ENCODE measurements at regions not wholly inside any gene's neighbourhood (a gene's known extent, or its start where the extent isn't known, plus 50 kb on each side); places are given as distances from the start of the nearest gene placed in this dataset.

DNA sequence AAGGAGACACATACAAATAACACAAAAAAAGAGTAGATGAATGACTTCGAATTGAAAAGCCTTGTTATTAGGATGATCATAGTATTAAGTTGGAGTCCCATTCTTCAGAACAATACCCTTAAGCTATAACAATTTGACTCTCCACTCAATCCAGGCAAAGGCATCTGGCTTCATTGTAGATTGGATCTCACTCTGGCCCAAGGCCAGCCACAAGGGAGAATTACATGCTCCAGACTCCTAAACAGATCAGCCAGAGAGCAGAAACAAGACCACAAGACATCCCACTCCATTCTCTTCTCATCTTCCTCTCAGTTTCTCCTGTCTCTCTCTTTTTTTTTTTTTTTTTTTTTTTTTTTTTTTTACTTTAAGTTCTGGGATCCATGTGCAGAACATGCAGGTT lies 213.9 kb downstream of the DHX15 start:
- FAIRE-seq (no peak), DNase-seq (ENCODE audit: low read depth in 1 of 2, low spot score in 2 of 2) (no peak)
- Histone ChIP-seq H4K91ac (replicated peaks; ENCODE audit: insufficient read length, low read length) (no peak overlapping the region), H3K14ac (ENCODE audit: insufficient read length) (no peak overlapping the region), H3K4me2 (ENCODE audit: insufficient read depth in 1 of 2, low read depth in 2 of 2, low read length in 2 of 2) (no peak overlapping the region), H3K27me3 (replicated peaks in 1 of 4; ENCODE audit: control insufficient read depth in 3 of 4, extremely low read depth in 1 of 4, insufficient read depth in 3 of 4, low read length in 3 of 4) (peaks cover 0 to 6% (median 2%) of the 10 kb centered on the region in 4 experiments; a peak in 1 of 7 replicates), H2BK120ac (replicated peaks; ENCODE audit: low read depth, low read length) (no peak overlapping the region), H3K23ac (ENCODE audit: insufficient read length) (no peak overlapping the region), H3K9ac (replicated peaks in 1 of 4; ENCODE audit: extremely low read depth in 1 of 4, low read depth in 3 of 4, low read length in 3 of 4) (no peak overlapping the region), H3K79me1 (ENCODE audit: low read depth, low read length) (no peaks in the 10 kb centered on the region), H2BK20ac (ENCODE audit: low read length) (no peak overlapping the region), H3K56ac (replicated peaks; ENCODE audit: insufficient read length, low read depth, low read length) (no peak overlapping the region), H3K23me2 (ENCODE audit: low read depth, low read length) (no peaks in the 10 kb centered on the region), H2BK15ac (ENCODE audit: low read length) (no peak overlapping the region), H3K4ac (replicated peaks; ENCODE audit: insufficient read length, low read depth, low read length) (no peak overlapping the region), H3K4me1 (replicated peaks in 1 of 4; ENCODE audit: control insufficient read depth in 3 of 4, insufficient read depth in 4 of 4, low read length in 3 of 4) (no peaks in the 10 kb centered on the region), H3K4me3 (ENCODE audit: extremely low read depth in 1 of 4, insufficient read depth in 2 of 4, low read depth in 3 of 4, low read length in 4 of 4) (no peak overlapping the region), H2AFZ (ENCODE audit: low read length) (no peak overlapping the region), H3K9me3 (ENCODE audit: insufficient read depth in 2 of 2, low read depth in 1 of 2, low read length in 1 of 2) (no peaks in the 10 kb centered on the region), H3K18ac (ENCODE audit: extremely low read depth, low read length) (no peak overlapping the region), H3K79me2 (ENCODE audit: control insufficient read depth in 1 of 2, insufficient read depth in 2 of 2, low read length in 2 of 2) (no peaks in the 10 kb centered on the region), H4K20me1 (replicated peaks in 1 of 2; ENCODE audit: control insufficient read depth in 1 of 2, insufficient read depth in 2 of 2, low read length in 2 of 2) (no peaks in the 10 kb centered on the region), H3K27ac (ENCODE audit: low read depth, low read length) (no peak overlapping the region), H3K36me3 (ENCODE audit: control insufficient read depth in 2 of 4, insufficient read depth in 4 of 4, low read length in 3 of 4) (no peaks in the 10 kb centered on the region), H2BK12ac (ENCODE audit: low read depth, low read length) (no peak overlapping the region), H2BK5ac (ENCODE audit: low read depth, low read length) (no peak overlapping the region), H4K8ac (ENCODE audit: extremely low read depth, insufficient read depth, low read length) (no peak overlapping the region), H4K5ac (ENCODE audit: insufficient read length, low read depth, low read length) (no peak overlapping the region), H2AK5ac (ENCODE audit: low read depth, low read length) (no peak overlapping the region)
- ChIA-PET POLR2A (ENCODE audit: partially characterized antibody) (no interaction called here), CTCF (ENCODE audit: partially characterized antibody) (interaction anchor here (2.5 kb wide), 1 partner anchor 21 kb away, joined by 8 read pairs; no protein-coding TSS in a partner anchor)
- TF ChIP-seq, protein P1, sequence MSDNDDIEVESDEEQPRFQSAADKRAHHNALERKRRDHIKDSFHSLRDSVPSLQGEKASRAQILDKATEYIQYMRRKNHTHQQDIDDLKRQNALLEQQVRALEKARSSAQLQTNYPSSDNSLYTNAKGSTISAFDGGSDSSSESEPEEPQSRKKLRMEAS (IDR thresholded peaks at IDR 0.05): no peak
- TF ChIP-seq CBX5 (IDR thresholded peaks at IDR 0.05; ENCODE audit: low read depth, low read length) (no peak), HDAC6 (IDR thresholded peaks at IDR 0.05; ENCODE audit: low read depth, low read length) (no peak), TAF1 (IDR thresholded peaks at IDR 0.05; ENCODE audit: low read depth, low read length) (no peak), HDAC2 (IDR thresholded peaks at IDR 0.05; ENCODE audit: borderline replicate concordance in 1 of 2, low read depth in 2 of 2, low read length in 2 of 2) (no peak), CHD1 (IDR thresholded peaks at IDR 0.05; ENCODE audit: low read depth, low read length) (no peak), YY1 (IDR thresholded peaks at IDR 0.05; ENCODE audit: low read depth, low read length) (no peak), FOSL1 (IDR thresholded peaks at IDR 0.05; ENCODE audit: insufficient read depth, low read depth, low read length) (no peak), CTBP2 (IDR thresholded peaks at IDR 0.05; ENCODE audit: borderline replicate concordance, insufficient read depth, insufficient read length, low read length) (no peak), MAFK (IDR thresholded peaks at IDR 0.05; ENCODE audit: low read depth, low read length) (no peak), TAF7 (optimal IDR thresholded peaks at IDR 0.05; ENCODE audit: borderline replicate concordance, low read depth, low read length) (no peak), SIX5 (IDR thresholded peaks at IDR 0.05; ENCODE audit: low read depth, low read length) (no peak), TEAD4 (IDR thresholded peaks at IDR 0.05; ENCODE audit: low read depth, low read length) (no peak)
- WGBS, 2 experiments (ENCODE audit: extremely low coverage in 1 of 2, insufficient coverage in 1 of 2, insufficient read length in 1 of 2, insufficient replicate concordance in 2 of 2, low coverage in 1 of 2, low lambda C conversion rate in 2 of 2, missing lambda C conversion rate in 1 of 2): 89% methylated on average over 1 of the region's 1 CpG; no CpG with 5 or more reads in 1 of the 2 experiments
